HL-60 (cell line): ENCODE measurements at regions not wholly inside any gene's neighbourhood (a gene's known extent, or its start where the extent isn't known, plus 50 kb on each side); places are given as distances from the start of the nearest gene placed in this dataset.

ENCODE experiments used
- POLR2AphosphoS5 ChIP-seq: IDR thresholded peaks from 2 replicates; pipeline ENCODE4 v1.6.1; 2012; ENCODE audit warnings: low read depth
- REST ChIP-seq: IDR thresholded peaks from 2 replicates; pipeline ENCODE4 v1.6.1; 2012; ENCODE audit warnings: low read depth; ENCODE audit not compliant: insufficient replicate concordance
- TF ChIP-seq, protein P1 (sequence below): IDR thresholded peaks from one replicate; pipeline ENCODE4 v1.5.1; 2011; ENCODE audit warnings: low read length, control low read depth, inconsistent platforms; ENCODE audit not compliant: insufficient read depth

DNA sequence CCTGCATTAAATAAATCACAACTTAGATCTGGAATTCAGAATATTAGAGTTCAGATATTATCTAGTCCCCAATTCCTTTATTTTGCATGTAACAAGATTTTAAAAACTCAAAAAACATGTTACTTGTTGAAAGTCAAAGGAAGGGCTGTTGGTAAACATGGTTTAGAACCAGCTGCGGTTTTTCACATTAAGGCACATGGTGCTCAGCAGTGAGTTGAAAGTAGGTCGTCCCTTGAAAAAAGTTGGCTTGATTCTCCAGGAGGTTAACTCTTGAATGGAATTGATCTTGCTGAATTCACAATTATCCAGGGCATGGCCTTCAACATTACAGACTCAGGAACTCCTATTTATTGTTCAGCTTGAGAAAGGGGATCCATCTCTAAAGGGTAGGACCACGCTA, 277.1 kb upstream of the DUSP10 start:
- TF ChIP-seq, protein P1, sequence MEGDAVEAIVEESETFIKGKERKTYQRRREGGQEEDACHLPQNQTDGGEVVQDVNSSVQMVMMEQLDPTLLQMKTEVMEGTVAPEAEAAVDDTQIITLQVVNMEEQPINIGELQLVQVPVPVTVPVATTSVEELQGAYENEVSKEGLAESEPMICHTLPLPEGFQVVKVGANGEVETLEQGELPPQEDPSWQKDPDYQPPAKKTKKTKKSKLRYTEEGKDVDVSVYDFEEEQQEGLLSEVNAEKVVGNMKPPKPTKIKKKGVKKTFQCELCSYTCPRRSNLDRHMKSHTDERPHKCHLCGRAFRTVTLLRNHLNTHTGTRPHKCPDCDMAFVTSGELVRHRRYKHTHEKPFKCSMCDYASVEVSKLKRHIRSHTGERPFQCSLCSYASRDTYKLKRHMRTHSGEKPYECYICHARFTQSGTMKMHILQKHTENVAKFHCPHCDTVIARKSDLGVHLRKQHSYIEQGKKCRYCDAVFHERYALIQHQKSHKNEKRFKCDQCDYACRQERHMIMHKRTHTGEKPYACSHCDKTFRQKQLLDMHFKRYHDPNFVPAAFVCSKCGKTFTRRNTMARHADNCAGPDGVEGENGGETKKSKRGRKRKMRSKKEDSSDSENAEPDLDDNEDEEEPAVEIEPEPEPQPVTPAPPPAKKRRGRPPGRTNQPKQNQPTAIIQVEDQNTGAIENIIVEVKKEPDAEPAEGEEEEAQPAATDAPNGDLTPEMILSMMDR, result no peak
- TF ChIP-seq POLR2AphosphoS5 (no peak), REST (no peak)
